ENCODE measurements at regions not wholly inside any gene's neighbourhood (a gene's known extent, or its start where the extent isn't known, plus 50 kb on each side); places are given as distances from the start of the nearest gene placed in this dataset.

- DNase-seq, result no peak
Observed at GRCh38 chr13:91297503-91297902, 50.0 kb upstream of the MIR17HG start.
